Right cardiac atrium (tissue), 5 donors: ENCODE measurements at regions not wholly inside any gene's neighbourhood (a gene's known extent, or its start where the extent isn't known, plus 50 kb on each side); places are given as distances from the start of the nearest gene placed in this dataset.

Experiments
- ATAC-seq, 2 donors: fragments of 200-7000 bp; cut with Tn5 transposase; one replicate each; pipeline versions ENCODE4 v1.8.0 to v1.9.1; 2020; ENCODE audit warnings: moderate library complexity in 2 of 2, mild to moderate bottlenecking in 1 of 2
- DNase-seq, 3 donors: peaks; one replicate each; pipeline ENCODE4 v3.0.0-alpha.2; 2020
- H3K27ac ChIP-seq: one replicate; pipeline ENCODE4 v1.5.1; 2013; ENCODE audit warnings: mild to moderate bottlenecking, low read length, control low read depth, moderate library complexity
- H3K27me3 ChIP-seq: one replicate; pipeline ENCODE4 v1.6.1; 2013; ENCODE audit not compliant: control insufficient read depth, insufficient read depth
- H3K4me1 ChIP-seq: one replicate; pipeline ENCODE4 v1.6.1; 2013; ENCODE audit warnings: low read length; ENCODE audit not compliant: control insufficient read depth, insufficient read depth
- H3K4me3 ChIP-seq: one replicate; pipeline ENCODE4 v1.5.1; 2013; ENCODE audit warnings: low read length, control low read depth
- H3K9me3 ChIP-seq: one replicate; pipeline ENCODE4 v1.6.1; 2013; ENCODE audit warnings: low read length; ENCODE audit not compliant: control insufficient read depth
- WGBS: extraction: QIAGEN DNeasy Blood & Tissue Kit; methylation state at CpG from one replicate; pipeline ENCODE4 v1.1.7; 2013; 5-methylcytosine and 5-hydroxymethylcytosine counted together
- intact Hi-C, 4 donors: fragments of 100-400 bp; cut with DNase I; formaldehyde crosslinking; loops; one replicate each; pipeline versions ENCODE4 v1.11.0 to v1.14.0; 2022 to 2023
- donor health status: healthy with polysubstance abuse.
- donor health status: DM: no; HTN: yes; CAD: no.
- donor health status: DM: no; HTN: no; CAD: no.
- donor health status: DM: no; HTN: yes; CAD: no; lungs with severe emphysema.
- donor health status: DM: yes; HTN: yes; CAD: no.

GRCh38 chr3:10628891-10629670, 123.7 kb upstream of the ATP2B2 start:
- Histone ChIP-seq H3K9me3 (no peaks in the 10 kb centered on the region), H3K4me3 (no peak overlapping the region), H3K27me3 (no peaks in the 10 kb centered on the region), H3K4me1 (no peaks in the 10 kb centered on the region), H3K27ac (no peak overlapping the region)
- intact Hi-C loops, result no loop called here
- DNase-seq (no peak), ATAC-seq (no peak)
- WGBS, result 88% methylated on average over 30 of the region's 30 CpGs

DNA sequence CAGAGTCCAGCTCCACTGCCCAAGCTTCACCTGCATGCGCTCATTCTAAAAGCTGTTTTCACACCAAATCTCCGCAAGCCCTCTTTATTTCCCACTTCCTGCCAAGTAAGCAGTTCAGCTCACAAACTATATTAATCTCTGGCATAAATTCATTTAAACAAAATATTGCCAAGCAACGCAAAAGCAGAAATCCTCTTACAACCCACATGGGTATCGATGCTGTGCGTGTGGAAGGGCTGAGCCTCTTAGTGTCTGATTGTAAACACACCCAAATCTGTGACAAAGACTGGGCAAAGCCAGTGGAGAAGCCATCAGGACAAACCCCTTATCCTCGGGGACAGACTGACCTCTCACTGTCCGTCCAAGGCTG, 124.3 kb upstream of the ATP2B2 start:
- 69% methylated on average over 7 of the region's 7 CpGs for WGBS
- no peak for DNase-seq
- Histone ChIP-seq H3K4me3 (no peak overlapping the region), H3K9me3 (no peaks in the 10 kb centered on the region), H3K27ac (no peak overlapping the region), H3K27me3 (no peaks in the 10 kb centered on the region), H3K4me1 (no peaks in the 10 kb centered on the region)
- no peak for ATAC-seq
- intact Hi-C loops, result no loop called here

- Histone ChIP-seq H3K27ac (no peak overlapping the region), H3K27me3 (no peaks in the 10 kb centered on the region), H3K9me3 (no peaks in the 10 kb centered on the region), H3K4me3 (no peak overlapping the region), H3K4me1 (no peaks in the 10 kb centered on the region)
- DNase-seq, result no peak
- WGBS, result 93% methylated on average over 1 of the region's 1 CpG
- intact Hi-C loops, result no loop called here
- ATAC-seq, result no peak
Measured at GRCh38 chr3:10631224-10631623, 125.8 kb upstream of the ATP2B2 start.

DNA sequence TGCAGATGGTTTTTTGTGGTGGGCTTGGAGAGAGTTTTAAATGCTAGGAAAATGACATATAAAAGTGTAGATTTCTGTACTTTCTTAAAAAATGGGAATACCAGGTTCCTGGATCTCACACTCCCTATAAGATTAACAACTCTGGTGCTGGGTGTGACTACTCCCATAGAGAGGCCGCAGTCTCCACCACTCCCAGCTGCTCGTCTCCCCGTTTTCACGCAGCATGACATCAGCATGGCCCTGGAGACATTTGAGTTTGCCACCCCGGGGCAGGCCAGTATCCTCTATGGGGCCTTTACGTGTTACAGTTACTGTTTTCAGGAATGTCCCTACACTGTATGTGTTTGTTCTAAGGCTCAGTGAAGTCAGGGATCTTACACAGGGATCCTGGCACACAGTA, 126.7 kb upstream of the ATP2B2 start:
- no peak for ATAC-seq
- WGBS, result 75% methylated on average over 6 of the region's 6 CpGs
- no peaks in the 10 kb centered on the region for H3K9me3 ChIP-seq
- intact Hi-C loops, result no loop called here
- no peak overlapping the region for H3K4me3 ChIP-seq
- no peak for DNase-seq
- H3K27ac ChIP-seq, result no peak overlapping the region
- H3K27me3 ChIP-seq, result no peaks in the 10 kb centered on the region
- H3K4me1 ChIP-seq, result no peaks in the 10 kb centered on the region

DNA sequence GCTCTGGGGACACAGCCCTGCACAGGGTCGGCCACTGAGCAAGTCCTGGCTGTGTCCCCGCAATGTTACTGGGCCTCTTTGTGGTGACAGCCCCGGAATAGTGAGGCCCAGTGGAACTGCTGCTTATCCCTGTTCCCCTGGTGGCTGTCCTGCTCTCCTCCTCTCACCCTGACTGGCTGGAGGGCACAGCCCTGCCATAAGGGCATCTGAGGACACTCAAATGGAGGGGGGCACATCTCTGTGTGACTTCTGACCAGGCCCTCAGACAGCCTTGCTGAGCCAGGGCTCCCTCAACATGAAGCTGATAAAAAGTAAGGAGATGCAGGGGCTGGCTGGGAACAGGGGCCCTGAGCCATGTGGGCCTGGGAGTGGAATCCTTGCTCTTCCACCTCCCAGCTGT, 127.4 kb upstream of the ATP2B2 start:
- WGBS, result 75% methylated on average over 3 of the region's 3 CpGs
- ATAC-seq (no peak), DNase-seq (no peak)
- H3K4me3 ChIP-seq, result no peak overlapping the region
- H3K27ac ChIP-seq, result no peak overlapping the region
- no peaks in the 10 kb centered on the region for H3K4me1 ChIP-seq
- no peaks in the 10 kb centered on the region for H3K9me3 ChIP-seq
- intact Hi-C loops, result no loop called here
- H3K27me3 ChIP-seq, result no peaks in the 10 kb centered on the region

GRCh38 chr3:10635446-10636076, 130.2 kb upstream of the ATP2B2 start:
- Histone ChIP-seq H3K4me1 (no peaks in the 10 kb centered on the region), H3K4me3 (no peak overlapping the region), H3K27me3 (no peaks in the 10 kb centered on the region), H3K9me3 (no peaks in the 10 kb centered on the region), H3K27ac (no peak overlapping the region)
- DNase-seq, result no peak
- intact Hi-C loops, result no loop called here
- no peak for ATAC-seq
- 74% methylated on average over 7 of the region's 7 CpGs for WGBS

DNA sequence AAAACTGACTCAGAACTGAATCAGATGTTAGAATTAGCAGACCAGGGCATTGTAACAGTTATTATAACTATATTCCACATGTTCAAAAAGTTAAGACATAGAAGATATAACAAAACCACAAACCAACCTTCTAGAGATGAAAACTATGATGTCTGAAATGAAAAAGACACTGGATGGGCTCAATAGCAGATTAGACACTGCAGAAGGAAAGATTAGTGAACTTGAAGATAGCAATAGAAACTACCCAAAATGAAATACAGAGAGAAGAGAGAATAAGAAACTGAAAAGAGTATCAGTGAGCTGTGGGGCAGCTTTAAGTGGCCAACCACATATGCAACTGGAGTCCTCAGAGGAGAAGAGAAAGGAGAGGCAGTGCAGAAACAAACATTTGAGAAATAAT, 132.0 kb upstream of the ATP2B2 start:
- Histone ChIP-seq H3K27ac (no peak overlapping the region), H3K4me3 (no peak overlapping the region), H3K4me1 (no peaks in the 10 kb centered on the region), H3K27me3 (no peaks in the 10 kb centered on the region), H3K9me3 (no peaks in the 10 kb centered on the region)
- intact Hi-C loops, result no loop called here
- DNase-seq (no peak), ATAC-seq (no peak)

- Histone ChIP-seq H3K27me3 (no peaks in the 10 kb centered on the region), H3K27ac (no peak overlapping the region), H3K4me3 (no peak overlapping the region), H3K9me3 (no peaks in the 10 kb centered on the region), H3K4me1 (no peaks in the 10 kb centered on the region)
- no peak for ATAC-seq
- intact Hi-C loops, result no loop called here
- no peak for DNase-seq
Measured at GRCh38 chr3:10638466-10638865, 133.1 kb upstream of the ATP2B2 start.

- H3K27me3 ChIP-seq, result no peaks in the 10 kb centered on the region
- no peak overlapping the region for H3K27ac ChIP-seq
- H3K4me1 ChIP-seq, result no peaks in the 10 kb centered on the region
- H3K4me3 ChIP-seq, result no peak overlapping the region
- intact Hi-C loops, result no loop called here
- no peak for DNase-seq
- WGBS, result 85% methylated on average over 2 of the region's 2 CpGs
- H3K9me3 ChIP-seq, result no peaks in the 10 kb centered on the region
- ATAC-seq, result no peak
Measured at GRCh38 chr3:10641760-10642159, 136.4 kb upstream of the ATP2B2 start.

DNA sequence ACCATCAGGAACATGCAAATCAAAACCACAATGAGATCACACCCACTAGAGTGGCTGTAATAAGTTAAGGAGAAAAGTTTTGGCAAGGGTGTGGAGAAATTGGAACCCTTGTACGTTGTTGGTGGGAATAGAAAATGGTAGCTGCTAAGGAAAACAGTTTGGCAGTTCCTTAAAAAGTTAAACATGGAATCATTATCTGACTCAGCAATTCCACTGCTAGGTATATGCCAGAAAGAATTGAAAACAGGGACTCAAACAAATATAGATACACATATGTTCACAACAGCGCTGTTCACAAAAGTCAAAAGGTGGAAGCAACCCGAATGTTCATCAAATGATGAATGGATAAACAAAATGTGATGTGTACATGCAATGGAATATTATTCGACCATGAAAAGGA, 138.8 kb upstream of the ATP2B2 start:
- DNase-seq (no peak), ATAC-seq (no peak)
- no peak overlapping the region for H3K4me3 ChIP-seq
- no peaks in the 10 kb centered on the region for H3K9me3 ChIP-seq
- no peak overlapping the region for H3K27ac ChIP-seq
- 76% methylated on average over 4 of the region's 4 CpGs for WGBS
- intact Hi-C loops, result no loop called here
- H3K27me3 ChIP-seq, result no peaks in the 10 kb centered on the region
- no peaks in the 10 kb centered on the region for H3K4me1 ChIP-seq

GRCh38 chr3:10645800-10646199, 140.4 kb upstream of the ATP2B2 start:
- H3K4me3 ChIP-seq, result no peak overlapping the region

More at GRCh38 chr3:10645800-10646199, 140.4 kb upstream of the ATP2B2 start:
- Histone ChIP-seq H3K27ac (no peak overlapping the region), H3K4me1 (no peaks in the 10 kb centered on the region), H3K27me3 (no peaks in the 10 kb centered on the region), H3K9me3 (no peaks in the 10 kb centered on the region)
- intact Hi-C loops, result no loop called here
- DNase-seq, result no peak
- WGBS, result 42% methylated on average over 7 of the region's 7 CpGs
- no peak for ATAC-seq
